PC-3 (cell line): ENCODE measurements at regions not wholly inside any gene's neighbourhood (a gene's known extent, or its start where the extent isn't known, plus 50 kb on each side); places are given as distances from the start of the nearest gene placed in this dataset.

ENCODE experiments used
- EZH2 ChIP-seq: fragments of 300-600 bp; sonication (generic); IDR thresholded peaks from one replicate; pipeline ENCODE4 v1.6.1; 2017; ENCODE audit warnings: antibody characterized with exemption, mild to moderate bottlenecking, low read length; ENCODE audit not compliant: unreplicated experiment
- TF ChIP-seq, protein P1 (sequence below): fragments of 300-600 bp; sonication (generic); conservative IDR thresholded peaks from 2 replicates; pipeline ENCODE4 v1.5.1; 2017; ENCODE audit warnings: antibody characterized with exemption, low read depth, mild to moderate bottlenecking, low read length

DNA sequence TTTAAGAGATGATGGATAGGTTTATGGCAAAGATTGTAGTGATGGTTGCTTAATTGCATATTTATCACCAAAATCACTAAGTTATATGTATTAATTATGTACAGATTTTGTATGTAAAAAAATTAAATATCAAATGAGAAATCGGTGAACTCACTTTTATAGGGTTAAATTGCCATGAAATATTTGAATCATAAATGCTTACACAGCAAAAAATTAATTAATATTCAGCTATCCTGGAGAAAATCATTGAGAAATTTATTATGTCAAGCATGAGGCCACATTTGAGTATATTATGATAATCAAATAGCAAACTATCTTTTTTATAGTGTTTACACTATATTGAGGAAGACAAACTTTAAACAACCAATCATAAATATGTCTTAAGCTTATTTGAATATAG, 239.4 kb upstream of the BRINP3 start:
- TF ChIP-seq, protein P1, sequence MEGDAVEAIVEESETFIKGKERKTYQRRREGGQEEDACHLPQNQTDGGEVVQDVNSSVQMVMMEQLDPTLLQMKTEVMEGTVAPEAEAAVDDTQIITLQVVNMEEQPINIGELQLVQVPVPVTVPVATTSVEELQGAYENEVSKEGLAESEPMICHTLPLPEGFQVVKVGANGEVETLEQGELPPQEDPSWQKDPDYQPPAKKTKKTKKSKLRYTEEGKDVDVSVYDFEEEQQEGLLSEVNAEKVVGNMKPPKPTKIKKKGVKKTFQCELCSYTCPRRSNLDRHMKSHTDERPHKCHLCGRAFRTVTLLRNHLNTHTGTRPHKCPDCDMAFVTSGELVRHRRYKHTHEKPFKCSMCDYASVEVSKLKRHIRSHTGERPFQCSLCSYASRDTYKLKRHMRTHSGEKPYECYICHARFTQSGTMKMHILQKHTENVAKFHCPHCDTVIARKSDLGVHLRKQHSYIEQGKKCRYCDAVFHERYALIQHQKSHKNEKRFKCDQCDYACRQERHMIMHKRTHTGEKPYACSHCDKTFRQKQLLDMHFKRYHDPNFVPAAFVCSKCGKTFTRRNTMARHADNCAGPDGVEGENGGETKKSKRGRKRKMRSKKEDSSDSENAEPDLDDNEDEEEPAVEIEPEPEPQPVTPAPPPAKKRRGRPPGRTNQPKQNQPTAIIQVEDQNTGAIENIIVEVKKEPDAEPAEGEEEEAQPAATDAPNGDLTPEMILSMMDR: no peak
- TF ChIP-seq EZH2: no peak
